GM18858 (cell line): ENCODE measurements at regions not wholly inside any gene's neighbourhood (a gene's known extent, or its start where the extent isn't known, plus 50 kb on each side); places are given as distances from the start of the nearest gene placed in this dataset.

Experiments
- ATAC-seq: cut with Tn5 transposase; IDR thresholded peaks from one replicate; pipeline ENCODE4 v1.9.1; 2021; ENCODE audit not compliant: unreplicated experiment

DNA sequence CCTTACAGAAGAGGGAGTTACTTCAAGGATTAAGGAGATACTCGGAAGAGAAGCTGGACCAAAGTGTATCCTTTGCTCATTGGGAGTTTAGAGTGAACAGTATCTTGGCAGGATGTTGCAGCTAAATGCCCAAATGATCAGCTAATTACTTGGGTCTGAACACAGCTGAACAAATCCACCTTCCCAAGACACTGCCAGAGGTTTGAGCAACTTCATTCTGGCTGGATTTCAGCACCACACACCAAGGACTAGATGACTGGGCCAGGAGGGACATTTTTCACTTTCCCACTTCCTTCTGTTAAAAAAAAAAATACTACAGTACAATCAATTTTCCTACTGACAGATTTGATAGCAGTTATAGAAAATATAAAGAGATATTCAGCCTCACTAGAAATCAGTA lies 324.6 kb downstream of the MID1IP1 start:
- ATAC-seq: no peak

DNA sequence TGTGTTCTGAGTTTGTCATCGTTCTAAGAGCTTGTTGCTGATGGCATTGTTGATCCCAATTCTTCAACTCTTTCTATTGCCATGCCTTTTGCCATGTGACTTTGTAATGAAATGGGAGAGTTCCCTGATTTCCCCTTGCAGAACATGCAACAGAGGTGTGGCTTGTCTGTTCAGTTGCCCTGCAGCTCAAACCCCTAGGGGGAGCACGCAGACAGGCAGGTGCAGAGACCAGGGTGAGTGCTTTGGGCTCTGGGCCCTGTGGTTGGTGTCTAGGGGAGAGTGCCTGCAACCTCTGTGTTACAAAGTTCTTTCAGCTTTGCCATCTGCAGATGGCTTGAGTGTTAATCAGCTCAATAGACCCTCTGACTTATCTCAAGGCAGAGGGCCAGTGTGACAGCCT lies 332.7 kb downstream of the MID1IP1 start:
- no peak for ATAC-seq

DNA sequence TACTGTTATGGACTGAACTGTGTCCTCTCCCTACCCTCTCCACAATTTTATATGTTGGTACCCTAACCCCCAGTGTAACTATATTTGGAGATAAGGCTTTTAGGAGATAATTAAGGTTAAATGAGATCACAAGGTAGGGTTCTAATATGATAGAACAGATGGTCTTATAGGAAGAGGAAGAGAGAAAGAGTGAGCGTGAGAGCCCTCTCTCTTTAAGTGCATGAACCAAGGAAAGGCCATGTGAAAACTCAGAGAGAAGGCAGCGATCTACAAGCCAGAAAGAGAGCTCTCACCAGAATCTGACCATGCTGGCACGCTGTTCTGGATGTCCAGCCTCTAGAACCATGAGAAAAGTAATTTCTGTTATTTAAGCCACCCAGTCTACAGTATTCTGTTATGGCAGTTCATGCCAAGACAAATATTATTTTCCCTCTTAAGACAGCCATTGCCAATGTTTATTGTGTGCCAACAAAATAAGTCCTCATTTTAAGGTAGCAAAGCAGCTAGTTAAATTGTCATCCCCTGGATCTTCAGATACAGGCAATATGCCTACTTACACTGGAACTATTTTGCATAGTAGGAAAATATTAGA lies 336.2 kb downstream of the MID1IP1 start:
- no peak for ATAC-seq

DNA sequence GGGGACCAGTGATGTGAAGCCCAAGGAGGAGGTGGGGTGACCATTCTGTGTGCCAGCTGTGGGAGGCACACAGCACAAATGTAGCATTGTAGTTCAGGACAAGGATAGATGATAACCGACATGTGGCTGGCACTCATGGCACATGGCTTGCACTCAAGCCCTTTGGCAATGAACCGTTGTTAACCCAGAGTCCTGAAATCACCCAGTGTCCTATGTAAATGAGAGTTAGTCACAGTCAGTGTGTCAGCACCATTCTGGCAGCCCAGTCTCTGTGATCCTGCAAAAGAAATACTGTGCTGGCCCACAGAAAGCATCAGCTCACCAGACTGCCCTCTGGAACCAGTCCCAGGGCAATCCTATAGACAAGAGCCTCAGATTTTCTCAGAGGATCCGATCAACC lies 339.3 kb downstream of the MID1IP1 start:
- ATAC-seq: no peak

DNA sequence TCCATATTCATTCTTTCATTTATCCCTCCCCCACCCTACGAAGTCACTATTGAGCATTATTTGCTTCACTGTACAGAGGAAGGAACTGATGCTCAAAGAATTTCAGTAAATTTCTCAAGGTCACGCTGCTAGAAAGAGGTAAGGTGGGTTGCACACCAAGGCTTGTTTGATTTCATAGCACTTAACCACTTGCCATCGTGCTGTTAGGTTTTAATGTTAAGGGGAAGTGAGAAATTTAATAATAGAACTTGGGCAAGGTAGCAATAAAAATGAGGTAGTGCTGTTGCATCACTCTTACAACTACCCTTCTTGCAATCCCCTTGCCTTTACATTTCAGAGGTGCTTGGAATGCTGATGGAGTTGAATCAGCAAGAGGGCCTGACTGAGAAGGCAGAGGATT lies 343.1 kb downstream of the MID1IP1 start:
- ATAC-seq: peak; percentile 53

DNA sequence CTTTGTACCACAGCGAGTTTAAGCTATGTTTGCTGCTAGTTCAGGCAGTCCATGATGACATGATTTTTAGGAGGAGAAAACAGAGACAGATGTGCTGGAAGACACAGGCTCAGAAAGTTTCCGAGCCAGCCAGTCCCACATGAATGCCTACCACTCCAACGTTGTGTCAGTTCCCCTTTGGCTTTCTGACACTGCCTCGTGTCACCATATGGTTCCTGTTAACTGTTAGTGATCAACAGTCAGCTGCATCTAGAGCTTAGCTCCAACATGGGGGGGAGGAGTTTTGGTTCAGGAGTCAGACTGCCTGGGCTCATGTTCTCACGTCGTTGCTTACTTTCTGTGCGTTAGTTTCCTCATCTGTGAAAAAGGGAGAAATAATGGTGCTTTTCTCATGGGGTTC lies 343.7 kb downstream of the MID1IP1 start:
- peak; percentile 61 for ATAC-seq

DNA sequence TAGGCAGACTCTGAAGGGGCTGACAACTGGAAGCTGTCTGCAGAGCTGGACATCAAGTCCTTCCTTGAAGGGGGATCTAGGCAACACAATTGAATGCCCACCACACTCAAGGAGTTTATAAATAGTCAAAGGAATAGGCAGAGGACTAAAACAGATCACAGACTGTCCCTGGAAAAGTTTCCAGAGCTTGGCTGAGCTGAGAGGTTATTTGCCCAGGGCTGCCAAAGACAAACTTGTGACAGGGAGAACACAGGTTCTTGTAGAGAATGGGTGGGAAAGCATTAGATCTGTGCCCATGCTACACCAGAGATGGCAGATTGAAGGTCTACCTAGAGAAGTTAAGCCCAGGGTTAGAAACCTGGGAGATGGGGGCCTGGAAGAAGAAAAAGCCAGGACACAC lies 344.6 kb downstream of the MID1IP1 start:
- no peak for ATAC-seq

DNA sequence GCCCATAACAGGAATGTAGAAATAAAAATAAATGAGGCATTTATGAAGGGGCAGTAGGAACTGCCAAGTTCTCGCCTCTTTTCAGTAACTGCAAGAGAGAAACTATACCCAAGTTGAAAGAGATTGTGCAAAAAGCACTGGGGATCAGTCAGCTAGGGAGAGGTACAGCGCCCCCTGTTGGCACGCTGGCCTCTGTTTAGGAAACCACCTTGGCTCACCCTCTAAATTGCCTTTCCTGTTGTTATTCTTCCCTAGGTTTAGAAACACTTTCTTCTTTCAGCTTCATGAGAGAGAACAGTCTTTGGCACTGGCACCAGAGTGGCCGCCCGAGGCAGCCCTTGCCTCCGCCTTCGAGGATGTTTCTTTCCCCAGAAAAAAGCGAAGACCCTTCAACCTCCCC lies 348.5 kb downstream of the MID1IP1 start:
- ATAC-seq: no peak

DNA sequence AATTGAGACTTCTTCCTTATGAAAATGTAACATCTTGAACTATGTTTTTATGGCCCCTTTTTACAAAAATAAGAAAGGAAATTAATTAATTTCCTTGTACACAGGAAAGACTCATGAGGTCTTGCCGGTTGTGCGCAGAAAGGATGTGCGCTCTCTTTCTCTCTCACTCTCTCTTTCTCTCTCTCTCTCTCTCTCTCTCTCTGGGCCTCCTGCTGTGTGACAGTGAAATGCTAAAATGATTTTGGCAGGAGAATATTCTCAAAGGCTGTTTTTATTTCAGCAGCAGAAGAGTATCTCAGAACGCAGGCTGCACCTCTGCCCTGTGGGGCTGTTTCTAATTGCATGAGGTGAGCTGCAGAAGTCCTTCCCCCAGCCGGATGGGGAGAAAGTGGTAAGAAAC lies 349.0 kb downstream of the MID1IP1 start:
- ATAC-seq: no peak

DNA sequence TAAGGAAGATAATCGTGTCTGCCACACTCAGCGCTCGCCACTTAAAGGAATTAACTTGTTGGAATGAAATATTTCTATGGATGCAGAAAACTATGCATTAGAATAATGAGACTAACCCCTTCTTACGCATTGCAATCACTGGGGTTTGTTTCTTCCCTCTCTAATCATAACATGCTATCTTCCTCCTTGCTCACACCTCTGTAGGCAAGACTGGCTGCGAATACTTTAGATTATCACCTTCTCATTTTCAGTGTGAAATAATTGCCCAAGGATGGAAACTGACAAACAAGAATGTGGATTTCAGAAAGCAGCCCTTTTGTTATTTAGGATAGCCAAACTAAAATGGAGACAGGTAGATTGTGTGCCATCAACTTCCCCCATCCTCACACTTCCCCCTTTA lies 349.4 kb downstream of the MID1IP1 start:
- ATAC-seq: no peak

DNA sequence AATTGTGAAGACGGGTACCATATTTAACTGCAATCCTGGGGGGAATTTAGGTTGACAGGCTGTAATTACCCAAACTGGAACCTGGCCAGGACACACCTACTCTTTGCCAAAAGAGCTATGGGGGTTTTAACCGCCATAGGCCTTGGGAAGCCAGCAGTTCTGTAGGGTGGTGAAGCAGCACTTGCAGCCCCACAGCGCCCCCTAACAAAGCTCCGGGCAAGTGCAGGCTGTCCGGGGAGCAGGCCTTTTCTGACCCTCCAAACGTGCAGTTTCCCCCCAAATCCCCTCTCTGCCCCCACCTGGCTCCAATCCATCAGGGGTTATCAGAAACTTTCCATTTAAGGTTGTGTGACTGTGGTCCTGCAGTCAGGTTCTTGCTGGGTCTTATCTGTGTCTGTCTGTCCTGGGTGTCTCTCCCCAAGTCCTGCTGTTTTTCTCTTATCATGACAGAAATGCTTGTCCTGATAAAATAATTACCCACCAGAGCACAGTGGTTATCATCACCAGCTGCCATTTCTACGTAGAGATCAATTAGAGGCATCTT lies 350.9 kb downstream of the MID1IP1 start:
- ATAC-seq: no peak

DNA sequence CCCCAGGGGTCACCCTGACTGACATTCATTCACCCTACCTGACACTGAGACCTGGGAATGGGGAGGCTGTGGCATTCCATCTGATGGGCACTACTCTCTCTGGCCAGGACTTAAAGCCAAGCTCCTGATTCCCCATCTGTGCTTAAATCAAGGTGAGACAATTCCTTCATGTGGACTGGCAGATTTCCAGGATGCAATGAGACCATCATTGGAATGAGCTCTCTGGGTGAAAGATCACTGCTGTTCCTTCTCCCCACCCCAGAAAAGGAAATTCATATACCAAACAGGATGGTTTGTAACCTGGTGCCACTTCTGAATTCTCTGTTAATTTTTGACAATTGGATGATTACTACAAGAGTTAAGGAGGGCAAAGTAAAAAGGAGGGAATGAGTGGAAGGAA lies 354.8 kb downstream of the MID1IP1 start:
- no peak for ATAC-seq

DNA sequence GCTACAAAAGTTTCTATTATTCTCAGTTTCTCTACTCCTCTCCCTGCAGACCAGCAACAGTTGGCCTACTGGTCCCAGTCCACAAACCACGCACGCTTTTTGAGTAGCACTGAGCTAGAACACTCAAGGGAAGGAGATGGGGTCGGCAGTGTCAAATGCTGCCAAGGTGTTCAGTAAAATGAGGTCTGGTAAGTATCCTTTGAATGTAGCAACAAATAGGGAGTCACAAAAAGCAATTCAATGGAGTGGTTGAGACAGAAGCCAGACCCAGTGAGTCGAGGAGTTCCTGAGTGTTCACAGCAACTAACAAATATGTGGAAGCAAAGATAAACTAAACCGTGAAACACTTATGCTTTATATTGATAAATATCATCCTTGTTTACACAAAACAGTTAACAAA lies 355.7 kb downstream of the MID1IP1 start:
- no peak for ATAC-seq

DNA sequence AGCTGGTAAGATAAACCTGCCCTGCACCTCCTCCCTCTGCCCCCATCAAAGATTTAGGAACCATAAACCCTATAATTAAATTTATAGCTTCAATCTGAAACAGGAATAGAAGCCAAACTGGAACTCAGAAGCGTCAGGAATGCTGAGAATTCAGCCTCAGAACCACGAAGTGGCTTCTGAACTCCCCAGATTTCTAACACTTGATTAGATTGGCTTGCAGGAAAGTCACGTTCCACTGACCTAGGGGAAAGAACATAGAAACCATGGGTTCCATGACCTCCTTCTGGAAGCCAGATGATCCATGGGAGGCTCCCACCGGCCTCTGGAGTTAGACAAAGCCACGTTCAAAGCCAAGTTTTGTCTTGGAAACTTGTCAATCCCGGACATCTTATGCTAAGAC lies 356.5 kb downstream of the MID1IP1 start:
- ATAC-seq: no peak

DNA sequence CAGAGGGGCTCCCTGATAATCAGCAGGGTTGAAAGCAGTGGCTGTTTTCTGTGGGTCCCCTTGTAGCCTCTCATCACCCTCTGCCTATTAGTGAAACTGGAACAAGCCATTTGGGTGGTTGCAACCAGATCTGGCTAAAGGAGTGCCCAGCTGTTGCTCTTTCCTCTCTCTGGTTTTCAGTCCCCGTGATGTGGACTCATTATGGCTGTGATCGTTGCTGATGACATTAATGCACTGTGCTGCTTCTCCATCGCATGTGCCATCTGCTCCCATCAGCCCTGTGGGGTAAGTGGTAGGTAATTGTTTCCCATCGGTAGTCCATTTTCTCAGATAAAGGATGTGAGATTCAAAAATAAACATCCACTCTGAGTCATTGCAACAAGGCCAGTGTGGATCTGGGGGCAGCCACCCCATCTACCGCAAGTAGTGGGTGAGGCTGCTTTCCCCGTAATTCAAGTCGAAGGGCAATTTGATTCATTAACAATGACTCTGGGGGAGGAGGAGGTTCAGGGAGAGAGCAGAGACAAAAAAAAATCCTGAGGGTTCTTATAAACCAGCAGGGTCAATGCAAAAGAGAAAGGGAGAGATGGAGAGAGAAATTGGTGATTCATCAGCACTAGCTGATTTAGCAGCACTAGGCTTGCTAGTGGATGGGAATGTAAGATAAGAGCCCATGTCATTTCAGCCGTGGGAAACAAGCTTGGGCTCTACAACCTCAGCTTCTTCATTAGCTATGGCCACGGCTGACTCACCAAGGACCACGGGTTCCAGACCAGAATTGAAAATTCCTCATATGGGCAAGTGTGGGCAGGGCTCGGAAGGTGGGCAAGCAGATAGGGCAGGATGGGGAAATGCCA lies 357.8 kb downstream of the MID1IP1 start:
- no peak for ATAC-seq

DNA sequence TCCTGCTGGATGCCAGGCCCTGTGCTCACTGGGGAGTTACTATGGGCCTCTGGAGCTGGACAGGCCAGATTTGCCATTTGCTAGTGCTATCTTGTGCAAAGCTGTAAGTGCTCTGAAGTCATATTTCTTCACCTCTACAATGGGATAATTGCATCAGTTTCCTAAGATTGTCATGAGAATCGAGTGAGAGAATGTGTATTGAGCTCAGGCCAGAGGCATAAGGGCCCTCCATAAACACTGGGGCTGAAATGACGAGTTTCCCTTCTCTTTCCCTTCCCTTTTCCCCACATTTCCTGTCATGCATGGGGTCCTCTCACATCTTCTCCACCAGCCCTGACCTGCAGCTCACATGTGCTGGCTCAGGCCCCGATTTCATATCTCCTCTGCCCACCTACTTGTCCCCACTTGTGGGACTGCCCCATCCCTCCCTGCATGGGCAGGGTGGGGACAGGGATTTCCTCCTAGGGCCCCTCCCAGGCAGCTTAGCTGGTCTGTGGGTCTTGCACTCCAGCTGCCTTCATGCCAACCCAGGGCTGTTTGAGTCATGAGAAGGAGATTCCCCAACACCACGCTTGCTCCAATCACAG lies 358.8 kb downstream of the MID1IP1 start:
- ATAC-seq: no peak

DNA sequence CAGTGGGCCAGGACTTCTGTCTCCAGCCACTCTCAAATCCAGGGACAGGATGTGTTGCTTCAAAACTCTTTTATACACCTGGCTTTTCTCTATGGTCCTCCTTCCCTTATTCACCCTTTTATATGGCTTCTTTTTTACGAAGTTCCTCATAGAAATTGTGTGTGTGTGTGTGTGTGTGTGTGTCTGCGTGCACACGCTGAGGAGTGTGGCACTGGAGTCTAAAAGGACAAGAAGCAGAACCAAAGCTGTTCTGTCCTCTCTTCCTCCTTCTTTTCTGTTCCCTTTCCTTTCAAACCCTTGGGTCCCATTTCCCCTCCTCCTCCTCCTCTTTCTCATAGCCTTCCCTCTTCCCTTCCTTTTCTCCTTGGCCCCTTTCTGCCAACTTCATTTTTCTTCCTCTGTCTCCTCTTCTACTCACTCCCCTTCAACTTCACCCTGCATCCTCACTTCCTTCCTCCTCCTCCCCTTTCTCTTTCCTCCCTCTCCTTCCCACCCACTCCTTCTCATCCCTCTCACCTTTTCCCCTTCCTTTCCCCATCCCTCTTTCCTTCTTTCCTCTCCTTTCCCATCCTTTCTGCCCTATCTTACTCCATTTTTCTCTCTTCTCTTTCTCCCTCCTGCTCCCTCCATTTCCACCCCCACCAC lies 360.5 kb downstream of the MID1IP1 start:
- ATAC-seq: no peak

DNA sequence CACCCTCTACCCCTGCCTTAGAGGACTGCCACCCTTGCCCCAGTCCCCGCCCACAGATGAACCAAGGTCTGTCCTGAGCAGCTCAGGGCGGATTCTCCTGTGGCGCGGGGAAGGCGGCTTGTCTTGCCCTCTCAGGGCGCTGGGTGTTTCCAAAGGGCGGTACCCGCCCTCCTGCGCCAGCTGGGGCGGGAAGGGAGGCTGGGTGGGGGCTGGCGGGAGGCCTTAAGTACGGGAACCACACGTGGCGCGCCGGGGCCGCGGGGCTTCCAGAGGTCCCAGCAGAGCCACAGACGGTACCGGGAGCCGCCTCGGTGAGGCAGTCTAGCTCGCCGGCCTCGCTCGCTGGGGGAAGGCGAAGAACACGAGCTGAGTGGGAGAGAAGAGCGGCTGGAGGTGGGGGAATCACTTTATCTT lies 361.1 kb downstream of the MID1IP1 start:
- no peak for ATAC-seq

DNA sequence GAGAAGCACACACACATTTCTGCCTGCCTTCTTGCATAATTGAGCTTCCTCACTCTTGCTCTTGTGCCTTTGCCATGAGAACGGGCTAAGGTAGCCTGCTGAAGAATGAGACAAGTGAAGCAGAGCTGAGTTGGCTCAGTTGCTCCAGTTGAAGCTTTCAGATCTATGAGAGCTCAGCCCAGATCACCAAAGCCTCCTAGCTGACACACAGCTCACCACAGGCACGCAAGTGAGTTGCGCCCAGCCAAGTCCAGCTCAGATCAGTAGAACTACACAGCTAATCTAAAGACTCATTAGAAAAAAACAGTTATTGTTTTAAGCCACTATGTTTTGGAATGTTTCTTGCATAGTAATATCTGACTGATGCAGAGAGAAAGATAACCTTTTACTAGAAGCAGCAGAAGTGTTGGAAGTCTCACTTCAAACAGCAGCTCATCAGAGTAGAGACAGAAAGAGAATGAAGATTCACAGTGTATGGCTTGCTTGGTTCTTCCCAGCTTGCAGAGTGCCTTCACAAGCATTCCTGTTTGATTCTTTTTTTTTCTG lies 362.4 kb downstream of the MID1IP1 start:
- no peak for ATAC-seq

DNA sequence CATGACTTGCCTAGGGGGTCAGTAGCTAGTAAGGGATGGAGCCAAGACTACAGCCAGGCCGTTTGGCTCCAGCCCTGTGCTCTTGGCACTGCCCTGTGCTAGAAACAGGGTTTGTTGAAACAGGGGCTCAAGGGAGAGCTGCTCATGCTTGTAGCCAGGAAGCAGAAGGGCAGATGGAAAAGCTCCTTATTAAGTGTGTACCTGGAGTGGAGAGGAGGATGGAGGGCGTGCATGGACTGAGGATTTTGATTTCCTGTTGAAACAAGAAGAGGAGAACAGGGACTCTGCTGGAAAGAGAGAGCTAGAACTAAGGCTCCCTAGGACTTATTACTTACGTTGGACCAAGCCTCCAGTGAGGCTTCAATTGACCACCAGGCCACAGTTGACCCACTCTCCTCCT lies 363.0 kb downstream of the MID1IP1 start:
- no peak for ATAC-seq

DNA sequence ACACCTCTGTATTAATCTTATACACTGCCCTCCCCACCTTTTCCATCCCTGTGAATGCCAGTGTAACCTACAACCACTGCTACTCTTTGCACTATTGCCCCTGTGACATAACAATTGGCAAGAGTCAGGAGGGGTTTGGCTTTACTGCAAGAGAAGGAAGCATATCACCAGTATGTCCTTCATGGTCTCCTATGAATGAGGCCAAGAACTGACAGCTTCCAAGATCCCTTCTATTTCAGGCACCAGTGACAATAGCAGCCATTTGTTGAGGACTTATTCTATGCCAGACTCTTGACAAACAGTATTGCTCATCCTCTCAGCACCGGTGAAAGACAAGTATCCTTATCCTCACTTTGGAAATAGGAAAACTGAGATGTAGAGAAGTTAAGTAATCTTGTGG lies 363.9 kb downstream of the MID1IP1 start:
- no peak for ATAC-seq
